Stomach (tissue), 8 donors: ENCODE measurements at regions not wholly inside any gene's neighbourhood (a gene's known extent, or its start where the extent isn't known, plus 50 kb on each side); places are given as distances from the start of the nearest gene placed in this dataset.

Experiments
- DNase-seq, 2 donors: peaks; one replicate each; pipeline versions ENCODE4 v3.0.0 to v3.0.0-alpha.2; 2013 to 2019
- H3K27ac ChIP-seq, 5 donors: fragments of 200-600 bp in 4 of 5; sonication (generic) in 4 of 5; one replicate each; pipeline ENCODE4 v1.5.1; 2013 to 2019; ENCODE audit warnings: mild to moderate bottlenecking in 1 of 5, moderate library complexity in 1 of 5
- H3K27me3 ChIP-seq, 3 donors: fragments of 200-600 bp; sonication (generic); one replicate each; pipeline ENCODE4 v1.5.1; 2017 to 2019; ENCODE audit warnings: mixed run types in 1 of 3
- H3K36me3 ChIP-seq, 4 donors: fragments of 200-600 bp; sonication (generic); 1 replicate in 3 of 4; 2 replicates in 1 of 4; pipeline ENCODE4 v1.5.1; 2016 to 2019
- H3K4me1 ChIP-seq, 4 donors: fragments of 200-600 bp; sonication (generic); one replicate each; pipeline ENCODE4 v1.5.1; 2016 to 2019
- H3K4me3 ChIP-seq, 4 donors: fragments of 200-600 bp; sonication (generic) in 3 of 4; one replicate each; pipeline ENCODE4 v1.5.1; 2016 to 2019; ENCODE audit warnings: mild to moderate bottlenecking in 1 of 4
- H3K9me3 ChIP-seq, 4 donors: fragments of 200-600 bp; sonication (generic); one replicate each; pipeline ENCODE4 v1.5.1; 2016 to 2019
- CTCF ChIP-seq, 7 experiments: fragments of 450-650 bp in 4 of 7; fragments of 200-600 bp in 3 of 7; sonication (generic) in 3 of 7; IDR thresholded peaks; one replicate each; pipeline ENCODE4 v1.5.1; 2016 to 2019; ENCODE audit warnings: antibody characterized with exemption in 7 of 7, control low read depth in 2 of 7, mild to moderate bottlenecking in 1 of 7
- EP300 ChIP-seq: sonication (generic); formaldehyde crosslinking; IDR thresholded peaks from one replicate; pipeline ENCODE4 v1.6.1; 2017; ENCODE audit warnings: antibody characterized with exemption
- POLR2A ChIP-seq, 4 donors: fragments of 450-650 bp; IDR thresholded peaks; one replicate each; pipeline ENCODE4 v1.6.1; 2016; ENCODE audit warnings: antibody characterized with exemption in 4 of 4, control low read depth in 2 of 4, mild to moderate bottlenecking in 1 of 4, moderate library complexity in 1 of 4
- POLR2AphosphoS5 ChIP-seq, 3 donors: sonication (generic); formaldehyde crosslinking; IDR thresholded peaks; one replicate each; pipeline ENCODE4 v1.6.1; 2016; ENCODE audit warnings: antibody characterized with exemption in 3 of 3
- WGBS, 5 donors: extraction: QIAGEN DNeasy Blood & Tissue Kit in 3 of 5; methylation state at CpG; one replicate each; pipeline versions ENCODE4 v1.1.5 to v1.1.7; 2013 to 2018; 5-methylcytosine and 5-hydroxymethylcytosine counted together
- intact Hi-C: fragments of 100-400 bp; cut with DNase I; formaldehyde crosslinking; loops from one replicate; pipeline ENCODE4 v1.15.1; 2023; ENCODE audit warnings: low total_unique reads
- donor health status: healthy with polysubstance abuse.
- donor health status: Bipolar disorder and iron deficiency.
- donor health status: healthy.

GRCh38 chr16:8519179-8519578, 71.1 kb downstream of the TMEM114 start:
- peak overlapping the region; percentile 71 to 87 (median 74) for H3K27ac ChIP-seq
- H3K4me1 ChIP-seq = peaks cover 0 to 6% (median 2%) of the 10 kb centered on the region in 4 donors
- TF ChIP-seq EP300 (no peak), POLR2AphosphoS5 (IDR thresholded peaks at IDR 0.05) (peak in 2 of 3 donors; percentile 64 to 69), POLR2A (IDR thresholded peaks at IDR 0.05) (no peak), CTCF (IDR thresholded peaks at IDR 0.05) (no peak)
- H3K36me3 ChIP-seq = no peaks in the 10 kb centered on the region
- DNase-seq = peak in 1 of 2 donors; percentile 79
- H3K4me3 ChIP-seq = no peak overlapping the region
- intact Hi-C loops = no loop called here
- H3K27me3 ChIP-seq = no peaks in the 10 kb centered on the region
- no peaks in the 10 kb centered on the region for H3K9me3 ChIP-seq
- WGBS, 5 donors = 25 to 62% (median 31%) methylated on average over 4 of the region's 4 CpGs

- H3K4me3 ChIP-seq = no peak overlapping the region
- H3K27me3 ChIP-seq = no peaks in the 10 kb centered on the region
- DNase-seq = no peak
- 62 to 81% (median 72%) methylated on average over 4 of the region's 4 CpGs for WGBS, 5 donors
- intact Hi-C loops = no loop called here
- no peak for TF ChIP-seq EP300
- TF ChIP-seq CTCF (IDR thresholded peaks at IDR 0.05) = no peak
- no peak for TF ChIP-seq POLR2A (IDR thresholded peaks at IDR 0.05)
- no peak for TF ChIP-seq POLR2AphosphoS5 (IDR thresholded peaks at IDR 0.05)
- peaks cover 0 to 6% (median 2%) of the 10 kb centered on the region in 4 donors for H3K4me1 ChIP-seq
- H3K9me3 ChIP-seq = no peaks in the 10 kb centered on the region
- no peak overlapping the region for H3K27ac ChIP-seq
- H3K36me3 ChIP-seq = no peaks in the 10 kb centered on the region
These were observed 73.0 kb downstream of the TMEM114 start for GRCh38 chr16:8517280-8517679.

- Histone ChIP-seq H3K27ac (no peak overlapping the region), H3K4me3 (no peak overlapping the region), H3K9me3 (no peaks in the 10 kb centered on the region), H3K4me1 (peaks cover 0 to 6% (median 2%) of the 10 kb centered on the region in 4 donors), H3K36me3 (no peaks in the 10 kb centered on the region), H3K27me3 (no peaks in the 10 kb centered on the region)
- intact Hi-C loops = no loop called here
- no peak for DNase-seq
- WGBS, 5 donors = 90 to 99% (median 93%) methylated on average over 3 of the region's 3 CpGs
- no peak for TF ChIP-seq CTCF (IDR thresholded peaks at IDR 0.05)
These were observed 73.8 kb downstream of the TMEM114 start for GRCh38 chr16:8516471-8516870.

GRCh38 chr16:8512941-8513624, 77.2 kb downstream of the TMEM114 start:
- no peak for DNase-seq
- Histone ChIP-seq H3K9me3 (no peaks in the 10 kb centered on the region), H3K27ac (no peak overlapping the region), H3K4me3 (no peak overlapping the region), H3K4me1 (no peaks in the 10 kb centered on the region), H3K27me3 (no peaks in the 10 kb centered on the region), H3K36me3 (no peaks in the 10 kb centered on the region)
- WGBS, 5 donors = 62 to 73% (median 67%) methylated on average over 8 of the region's 8 CpGs
- intact Hi-C loops = no loop called here
- TF ChIP-seq EP300 (no peak), POLR2AphosphoS5 (IDR thresholded peaks at IDR 0.05) (no peak), CTCF (IDR thresholded peaks at IDR 0.05) (no peak), POLR2A (IDR thresholded peaks at IDR 0.05) (no peak)
